Osteocyte (in vitro differentiated cells): ENCODE measurements at regions not wholly inside any gene's neighbourhood (a gene's known extent, or its start where the extent isn't known, plus 50 kb on each side); places are given as distances from the start of the nearest gene placed in this dataset.

Source experiments
- DNase-seq: peaks from one replicate; pipeline ENCODE4 v3.0.0; 2021; ENCODE audit warnings: mixed read lengths; ENCODE audit not compliant: unreplicated experiment; ENCODE audit errors: extremely low spot score
- H3K27ac Mint-ChIP-seq: one replicate; pipeline ENCODE4 v1.8.0; 2021; ENCODE audit warnings: mild to moderate bottlenecking, mixed read lengths; ENCODE audit not compliant: unreplicated experiment
- H3K27me3 Mint-ChIP-seq: one replicate; pipeline ENCODE4 v1.8.0; 2021; ENCODE audit warnings: mixed read lengths; ENCODE audit not compliant: unreplicated experiment
- H3K36me3 Mint-ChIP-seq: one replicate; pipeline ENCODE4 v1.8.0; 2021; ENCODE audit warnings: mixed read lengths; ENCODE audit not compliant: unreplicated experiment
- H3K4me1 Mint-ChIP-seq: one replicate; pipeline ENCODE4 v1.8.0; 2021; ENCODE audit warnings: mixed read lengths; ENCODE audit not compliant: unreplicated experiment
- H3K4me3 Mint-ChIP-seq: one replicate; pipeline ENCODE4 v1.8.0; 2021; ENCODE audit warnings: mild to moderate bottlenecking, moderate library complexity, mixed read lengths; ENCODE audit not compliant: unreplicated experiment
- H3K9me3 Mint-ChIP-seq: one replicate; pipeline ENCODE4 v1.8.0; 2021; ENCODE audit warnings: mixed read lengths; ENCODE audit not compliant: unreplicated experiment
- CTCF ChIP-seq: fragments of 200-600 bp; sonication (generic); IDR thresholded peaks from 2 replicates; pipeline ENCODE4 v1.5.0; 2021; ENCODE audit warnings: antibody characterized with exemption, mild to moderate bottlenecking, moderate library complexity

GRCh38 chr9:95724253-95724991 is 151.1 kb upstream of the ERCC6L2 start:
- Mint-ChIP-seq H3K27me3 (peaks cover 27% of the 10 kb centered on the region), H3K9me3 (peaks cover 3% of the 10 kb centered on the region), H3K27ac (no peak overlapping the region), H3K4me1 (peaks cover 2% of the 10 kb centered on the region), H3K4me3 (no peak overlapping the region), H3K36me3 (no peaks in the 10 kb centered on the region)
- no peak for TF ChIP-seq CTCF
- DNase-seq = no peak

GRCh38 chr9:95722141-95722540 is 153.3 kb upstream of the ERCC6L2 start:
- Mint-ChIP-seq H3K9me3 (peaks cover 11% of the 10 kb centered on the region), H3K4me1 (peaks cover 2% of the 10 kb centered on the region), H3K27me3 (peaks cover 30% of the 10 kb centered on the region), H3K36me3 (no peaks in the 10 kb centered on the region), H3K4me3 (no peak overlapping the region), H3K27ac (no peak overlapping the region)
- no peak for TF ChIP-seq CTCF
- DNase-seq = no peak

GRCh38 chr9:95721061-95721531 is 154.4 kb upstream of the ERCC6L2 start:
- H3K4me1 Mint-ChIP-seq = peaks cover 2% of the 10 kb centered on the region
- peaks cover 30% of the 10 kb centered on the region for H3K27me3 Mint-ChIP-seq
- no peak overlapping the region for H3K27ac Mint-ChIP-seq
- no peak for DNase-seq
- no peaks in the 10 kb centered on the region for H3K36me3 Mint-ChIP-seq
- no peak for TF ChIP-seq CTCF
- H3K9me3 Mint-ChIP-seq = peaks cover 11% of the 10 kb centered on the region
- H3K4me3 Mint-ChIP-seq = no peak overlapping the region

GRCh38 chr9:95720496-95720895 is 155.0 kb upstream of the ERCC6L2 start:
- Mint-ChIP-seq H3K9me3 (peaks cover 13% of the 10 kb centered on the region), H3K27me3 (peaks cover 26% of the 10 kb centered on the region), H3K4me1 (peaks cover 2% of the 10 kb centered on the region), H3K36me3 (no peaks in the 10 kb centered on the region), H3K4me3 (no peak overlapping the region), H3K27ac (no peak overlapping the region)
- TF ChIP-seq CTCF = no peak
- no peak for DNase-seq

- H3K27me3 Mint-ChIP-seq = peaks cover 20% of the 10 kb centered on the region
- peaks cover 2% of the 10 kb centered on the region for H3K4me1 Mint-ChIP-seq
- H3K27ac Mint-ChIP-seq = no peak overlapping the region
- TF ChIP-seq CTCF = no peak
- no peaks in the 10 kb centered on the region for H3K36me3 Mint-ChIP-seq
- H3K9me3 Mint-ChIP-seq = peaks cover 13% of the 10 kb centered on the region
- DNase-seq = no peak
- no peak overlapping the region for H3K4me3 Mint-ChIP-seq
These were observed 156.1 kb upstream of the ERCC6L2 start for GRCh38 chr9:95719354-95719753.
